ENCODE measurements at regions not wholly inside any gene's neighbourhood (a gene's known extent, or its start where the extent isn't known, plus 50 kb on each side); places are given as distances from the start of the nearest gene placed in this dataset.

DNA sequence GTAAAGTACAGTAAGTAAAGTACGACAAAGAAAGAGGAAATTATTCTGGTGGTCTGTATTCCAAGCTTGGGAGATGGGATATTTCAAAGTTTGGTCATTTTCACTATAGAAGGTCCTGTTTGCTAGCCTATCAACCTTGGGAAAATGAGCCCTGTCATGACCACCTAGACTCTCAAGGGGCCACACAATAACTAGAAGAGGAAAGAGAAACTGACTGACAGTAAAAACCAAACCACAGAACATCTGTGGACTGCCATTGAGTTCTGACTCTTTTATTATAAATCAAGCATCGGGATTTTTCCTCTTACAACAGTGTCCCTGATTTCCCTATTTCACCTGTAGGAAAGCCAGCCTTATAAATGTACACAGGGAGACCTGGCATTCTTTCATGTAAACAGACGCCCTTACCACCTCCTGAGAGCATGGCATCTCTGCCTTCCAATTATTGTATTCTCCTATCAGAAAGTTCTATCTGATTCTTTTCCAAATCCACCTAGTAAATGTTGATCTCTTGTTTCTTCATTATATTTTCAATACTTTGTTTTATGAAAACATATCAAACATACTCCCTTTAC is 80.0 kb downstream of the ZNF622 start:
- intact Hi-C loops (cut with micrococcal nuclease; ENCODE audit: unreplicated experiment): no loop called here
- BruUV-seq (replicated peaks): no TSS peak
- Histone ChIP-seq H3K4me1 (no peaks in the 10 kb centered on the region), H3K36me3 (ENCODE audit: control insufficient read depth, insufficient read depth, low read length) (no peaks in the 10 kb centered on the region), H3K4me3 (ENCODE audit: low read depth, low read length) (no peak overlapping the region), H3K27me3 (replicated peaks; ENCODE audit: control insufficient read depth, insufficient read depth, low read length) (no peaks in the 10 kb centered on the region; the same call in 1 of the 2 replicates), H3K9me3 (no peaks in the 10 kb centered on the region)
- ChIA-PET POLR2A (no interaction called here), CTCF (no interaction called here)
- Mint-ChIP-seq H3K27ac (ENCODE audit: unreplicated experiment) (no peak overlapping the region), H3K36me3 (ENCODE audit: insufficient read depth, unreplicated experiment) (no peaks in the 10 kb centered on the region), H3K9me3 (ENCODE audit: unreplicated experiment) (no peaks in the 10 kb centered on the region), H3K27me3 (ENCODE audit: insufficient read depth, unreplicated experiment) (peaks cover 8% of the 10 kb centered on the region), H3K4me3 (ENCODE audit: unreplicated experiment) (no peak overlapping the region), H3K4me1 (ENCODE audit: low read depth, unreplicated experiment) (no peaks in the 10 kb centered on the region)
- TF ChIP-seq, protein P1, sequence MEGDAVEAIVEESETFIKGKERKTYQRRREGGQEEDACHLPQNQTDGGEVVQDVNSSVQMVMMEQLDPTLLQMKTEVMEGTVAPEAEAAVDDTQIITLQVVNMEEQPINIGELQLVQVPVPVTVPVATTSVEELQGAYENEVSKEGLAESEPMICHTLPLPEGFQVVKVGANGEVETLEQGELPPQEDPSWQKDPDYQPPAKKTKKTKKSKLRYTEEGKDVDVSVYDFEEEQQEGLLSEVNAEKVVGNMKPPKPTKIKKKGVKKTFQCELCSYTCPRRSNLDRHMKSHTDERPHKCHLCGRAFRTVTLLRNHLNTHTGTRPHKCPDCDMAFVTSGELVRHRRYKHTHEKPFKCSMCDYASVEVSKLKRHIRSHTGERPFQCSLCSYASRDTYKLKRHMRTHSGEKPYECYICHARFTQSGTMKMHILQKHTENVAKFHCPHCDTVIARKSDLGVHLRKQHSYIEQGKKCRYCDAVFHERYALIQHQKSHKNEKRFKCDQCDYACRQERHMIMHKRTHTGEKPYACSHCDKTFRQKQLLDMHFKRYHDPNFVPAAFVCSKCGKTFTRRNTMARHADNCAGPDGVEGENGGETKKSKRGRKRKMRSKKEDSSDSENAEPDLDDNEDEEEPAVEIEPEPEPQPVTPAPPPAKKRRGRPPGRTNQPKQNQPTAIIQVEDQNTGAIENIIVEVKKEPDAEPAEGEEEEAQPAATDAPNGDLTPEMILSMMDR (IDR thresholded peaks at IDR 0.05; ENCODE audit: insufficient read depth in 1 of 2, low read depth in 1 of 2, low read length in 1 of 2, severe bottlenecking in 1 of 2, unreplicated experiment in 1 of 2): no peak
- DNase-seq: no peak

DNA sequence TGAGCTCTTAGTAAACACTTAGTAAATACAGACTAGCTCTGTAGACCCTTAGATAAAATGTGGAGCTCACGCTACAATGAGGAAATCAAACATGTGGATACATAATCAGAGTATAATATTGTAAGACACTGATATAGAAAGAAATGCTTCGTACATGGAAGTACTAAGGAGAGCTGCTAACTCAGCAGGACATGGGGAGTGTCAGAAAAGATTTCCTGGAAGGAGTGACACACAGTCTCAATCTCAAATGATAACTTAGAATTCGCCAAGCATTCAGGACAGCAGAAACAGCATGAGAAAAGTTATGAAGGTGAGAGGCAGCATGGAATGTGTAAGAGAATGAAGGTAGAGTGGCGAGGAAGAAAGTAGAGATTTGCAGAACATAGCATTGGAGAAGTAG is 80.8 kb downstream of the ZNF622 start:
- POLR2A ChIA-PET: no interaction called here
- no TSS peak for BruUV-seq (replicated peaks)
- H3K36me3 Mint-ChIP-seq (ENCODE audit: insufficient read depth, unreplicated experiment): no peaks in the 10 kb centered on the region

DNA sequence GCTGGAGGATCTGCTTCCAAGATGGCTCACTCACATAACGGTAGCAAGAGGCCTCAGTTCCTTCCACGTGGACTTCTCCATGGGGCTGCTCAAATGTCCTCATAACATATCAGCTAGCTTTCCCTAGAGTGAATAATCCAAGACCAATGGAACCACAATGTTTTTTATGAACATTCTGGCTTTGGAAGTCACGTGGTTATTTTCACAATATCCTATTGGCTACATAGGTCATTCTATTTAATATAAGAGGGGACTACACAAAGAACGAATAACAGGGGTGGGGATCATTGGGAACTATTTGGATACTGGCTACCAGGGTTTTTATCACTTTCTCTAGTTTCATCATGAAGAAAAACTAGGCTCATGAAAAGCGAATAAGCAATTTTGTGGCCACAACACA is 81.4 kb downstream of the ZNF622 start:
- Histone ChIP-seq H3K4me1 (no peaks in the 10 kb centered on the region), H3K27me3 (replicated peaks; ENCODE audit: control insufficient read depth, insufficient read depth, low read length) (no peaks in the 10 kb centered on the region; the same call in 1 of the 2 replicates), H3K4me3 (ENCODE audit: low read depth, low read length) (no peak overlapping the region), H3K9me3 (no peaks in the 10 kb centered on the region), H3K36me3 (ENCODE audit: control insufficient read depth, insufficient read depth, low read length) (no peaks in the 10 kb centered on the region)
- Mint-ChIP-seq H3K9me3 (ENCODE audit: unreplicated experiment) (no peaks in the 10 kb centered on the region), H3K36me3 (ENCODE audit: insufficient read depth, unreplicated experiment) (no peaks in the 10 kb centered on the region), H3K4me1 (ENCODE audit: low read depth, unreplicated experiment) (no peaks in the 10 kb centered on the region), H3K4me3 (ENCODE audit: unreplicated experiment) (no peak overlapping the region), H3K27me3 (ENCODE audit: insufficient read depth, unreplicated experiment) (peaks cover 12% of the 10 kb centered on the region), H3K27ac (ENCODE audit: unreplicated experiment) (no peak overlapping the region)
- CTCF ChIA-PET: no interaction called here
- POLR2A ChIA-PET: no interaction called here
- no peak for DNase-seq
- intact Hi-C loops (cut with micrococcal nuclease; ENCODE audit: unreplicated experiment): no loop called here
- TF ChIP-seq, protein P1 (IDR thresholded peaks at IDR 0.05; ENCODE audit: insufficient read depth in 1 of 2, low read depth in 1 of 2, low read length in 1 of 2, severe bottlenecking in 1 of 2, unreplicated experiment in 1 of 2): no peak
- no TSS peak for BruUV-seq (replicated peaks)

More for the DNA sequence above, 80.8 kb downstream of the ZNF622 start:
- TF ChIP-seq, protein P1 (IDR thresholded peaks at IDR 0.05; ENCODE audit: insufficient read depth in 1 of 2, low read depth in 1 of 2, low read length in 1 of 2, severe bottlenecking in 1 of 2, unreplicated experiment in 1 of 2): no peak
- no peaks in the 10 kb centered on the region for H3K4me1 ChIP-seq
- CTCF ChIA-PET: no interaction called here
- Mint-ChIP-seq H3K9me3 (ENCODE audit: unreplicated experiment) (no peaks in the 10 kb centered on the region), H3K4me1 (ENCODE audit: low read depth, unreplicated experiment) (no peaks in the 10 kb centered on the region), H3K27ac (ENCODE audit: unreplicated experiment) (no peak overlapping the region), H3K4me3 (ENCODE audit: unreplicated experiment) (no peak overlapping the region), H3K27me3 (ENCODE audit: insufficient read depth, unreplicated experiment) (peaks cover 12% of the 10 kb centered on the region)
- H3K36me3 ChIP-seq (ENCODE audit: control insufficient read depth, insufficient read depth, low read length): no peaks in the 10 kb centered on the region
- DNase-seq: no peak
- H3K9me3 ChIP-seq: no peaks in the 10 kb centered on the region
- intact Hi-C loops (cut with micrococcal nuclease; ENCODE audit: unreplicated experiment): no loop called here
- H3K4me3 ChIP-seq (ENCODE audit: low read depth, low read length): no peak overlapping the region
- no peaks in the 10 kb centered on the region; the same call in 1 of the 2 replicates for H3K27me3 ChIP-seq (replicated peaks; ENCODE audit: control insufficient read depth, insufficient read depth, low read length)
